ENCODE measurements at regions not wholly inside any gene's neighbourhood (a gene's known extent, or its start where the extent isn't known, plus 50 kb on each side); places are given as distances from the start of the nearest gene placed in this dataset.
"Not testable (repeated sequence)": the region's sequence is repeated elsewhere in the genome, so short reads cannot be mapped to it uniquely, and the experiment has no call there.

DNA sequence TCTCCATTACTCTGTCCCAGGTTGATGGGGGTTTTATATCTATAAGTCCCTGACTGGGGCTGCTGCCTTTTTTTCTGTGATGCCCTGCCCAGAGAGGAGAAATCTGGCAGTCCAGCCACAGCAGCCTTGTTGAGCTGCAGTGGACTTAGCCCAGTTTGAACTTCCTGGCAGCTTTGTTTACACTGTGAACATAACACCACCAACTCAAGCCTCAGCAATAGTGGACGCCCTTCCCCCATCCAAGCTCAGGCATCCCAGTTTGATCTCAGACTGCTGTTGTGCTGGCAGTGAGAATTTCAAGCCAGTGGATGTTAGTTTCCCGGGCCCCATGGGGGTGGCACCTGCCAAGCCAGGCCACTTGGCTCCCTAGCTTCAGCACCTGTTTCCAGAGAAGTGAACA, 298.5 kb upstream of the KDM5D start:
- DNase-seq (no peak), ATAC-seq (replicated peaks in 1 of 4) (no peak)
- Histone ChIP-seq H3K36me3 (ENCODE audit: control insufficient read depth in 2 of 2, extremely low read depth in 1 of 2, insufficient read depth in 1 of 2, low read length in 1 of 2) (no peaks in the 10 kb centered on the region), H3K9me3 (no peaks in the 10 kb centered on the region), H3K27me3 (replicated peaks in 1 of 2; ENCODE audit: control insufficient read depth in 2 of 2, extremely low read depth in 1 of 2, insufficient read depth in 2 of 2, low read length in 1 of 2) (no peaks in the 10 kb centered on the region), H3K4me3 (ENCODE audit: control insufficient read depth in 1 of 2, extremely low read depth in 1 of 2, low read length in 1 of 2) (no peak overlapping the region), H3K4me1 (ENCODE audit: control insufficient read depth in 1 of 2, extremely low read depth in 1 of 2, insufficient read depth in 2 of 2, low read length in 2 of 2) (no peaks in the 10 kb centered on the region), H3K27ac (ENCODE audit: low read length) (no peak overlapping the region)
- ChIA-PET CTCF (no interaction called here), POLR2A (no interaction called here)
- 20% methylated on average over 1 of the region's 2 CpGs for WGBS (ENCODE audit: insufficient coverage)
- no peaks in the 10 kb centered on the region for H3K27me3 Mint-ChIP-seq
- H3K27ac Mint-ChIP-seq: no peak overlapping the region
- no peak overlapping the region for H3K4me3 Mint-ChIP-seq
- no peaks in the 10 kb centered on the region for H3K36me3 Mint-ChIP-seq
- H3K4me1 Mint-ChIP-seq: no peaks in the 10 kb centered on the region
- no peaks in the 10 kb centered on the region for H3K9me3 Mint-ChIP-seq

- no peaks in the 10 kb centered on the region for H3K36me3 Mint-ChIP-seq
- no peak overlapping the region for H3K27ac Mint-ChIP-seq
- ATAC-seq (replicated peaks in 1 of 4) (no peak), DNase-seq (no peak)
- no peak overlapping the region for H3K4me3 ChIP-seq (ENCODE audit: control insufficient read depth in 1 of 2, extremely low read depth in 1 of 2, low read length in 1 of 2)
- H3K27me3 Mint-ChIP-seq: no peaks in the 10 kb centered on the region
- no CpG with 5 or more reads among the region's 5 CpGs for WGBS (ENCODE audit: insufficient coverage)
- ChIA-PET POLR2A (no interaction called here), CTCF (no interaction called here)
- no peaks in the 10 kb centered on the region for H3K4me1 ChIP-seq (ENCODE audit: control insufficient read depth in 1 of 2, extremely low read depth in 1 of 2, insufficient read depth in 2 of 2, low read length in 2 of 2)
- peaks cover 0 to 7% (median 0%) of the 10 kb centered on the region in 3 donors for H3K9me3 Mint-ChIP-seq
- H3K4me1 Mint-ChIP-seq: no peaks in the 10 kb centered on the region
- no peaks in the 10 kb centered on the region for H3K27me3 ChIP-seq (replicated peaks in 1 of 2; ENCODE audit: control insufficient read depth in 2 of 2, extremely low read depth in 1 of 2, insufficient read depth in 2 of 2, low read length in 1 of 2)
- no peak overlapping the region for H3K4me3 Mint-ChIP-seq
- no peaks in the 10 kb centered on the region for H3K36me3 ChIP-seq (ENCODE audit: control insufficient read depth in 2 of 2, extremely low read depth in 1 of 2, insufficient read depth in 1 of 2, low read length in 1 of 2)
- no peaks in the 10 kb centered on the region for H3K9me3 ChIP-seq
- no peak overlapping the region for H3K27ac ChIP-seq (ENCODE audit: low read length)
These were observed 281.1 kb upstream of the KDM5D start for GRCh38 chrY:20025676-20026075.

GRCh38 chrY:19993410-19993809, 248.9 kb upstream of the KDM5D start:
- H3K27ac ChIP-seq (ENCODE audit: low read length); H3K4me1 Mint-ChIP-seq; CTCF ChIA-PET; H3K4me1 ChIP-seq (ENCODE audit: control insufficient read depth in 1 of 2, extremely low read depth in 1 of 2, insufficient read depth in 2 of 2, low read length in 2 of 2); H3K4me3 Mint-ChIP-seq; H3K36me3 Mint-ChIP-seq; H3K9me3 Mint-ChIP-seq; POLR2A ChIA-PET; H3K36me3 ChIP-seq (ENCODE audit: control insufficient read depth in 2 of 2, extremely low read depth in 1 of 2, insufficient read depth in 1 of 2, low read length in 1 of 2); H3K9me3 ChIP-seq; H3K27ac Mint-ChIP-seq; H3K27me3 Mint-ChIP-seq; H3K27me3 ChIP-seq (replicated peaks in 1 of 2; ENCODE audit: control insufficient read depth in 2 of 2, extremely low read depth in 1 of 2, insufficient read depth in 2 of 2, low read length in 1 of 2); H3K4me3 ChIP-seq (ENCODE audit: control insufficient read depth in 1 of 2, extremely low read depth in 1 of 2, low read length in 1 of 2); ATAC-seq (replicated peaks in 1 of 4): not testable (repeated sequence)
- 8% methylated on average over 2 of the region's 6 CpGs for WGBS (ENCODE audit: insufficient coverage)
- peak in 11 of 35 experiments; percentile 0 to 25 (median 1) for DNase-seq

GRCh38 chrY:19973012-19973411, 228.5 kb upstream of the KDM5D start:
- no peak overlapping the region for H3K4me3 ChIP-seq (ENCODE audit: control insufficient read depth in 1 of 2, extremely low read depth in 1 of 2, low read length in 1 of 2)
- no peaks in the 10 kb centered on the region for H3K4me1 ChIP-seq (ENCODE audit: control insufficient read depth in 1 of 2, extremely low read depth in 1 of 2, insufficient read depth in 2 of 2, low read length in 2 of 2)
- H3K9me3 Mint-ChIP-seq: no peaks in the 10 kb centered on the region
- no peaks in the 10 kb centered on the region for H3K36me3 Mint-ChIP-seq
- no peak overlapping the region for H3K27ac ChIP-seq (ENCODE audit: low read length)
- ATAC-seq (replicated peaks in 1 of 4) (no peak), DNase-seq (no peak)
- H3K27ac Mint-ChIP-seq: no peak overlapping the region
- H3K4me3 Mint-ChIP-seq: no peak overlapping the region
- H3K36me3 ChIP-seq (ENCODE audit: control insufficient read depth in 2 of 2, extremely low read depth in 1 of 2, insufficient read depth in 1 of 2, low read length in 1 of 2): no peaks in the 10 kb centered on the region
- no peaks in the 10 kb centered on the region for H3K27me3 Mint-ChIP-seq
- H3K9me3 ChIP-seq: no peaks in the 10 kb centered on the region
- WGBS (ENCODE audit: insufficient coverage): no CpG with 5 or more reads among the region's 3 CpGs
- no peaks in the 10 kb centered on the region for H3K27me3 ChIP-seq (replicated peaks in 1 of 2; ENCODE audit: control insufficient read depth in 2 of 2, extremely low read depth in 1 of 2, insufficient read depth in 2 of 2, low read length in 1 of 2)
- POLR2A ChIA-PET: no interaction called here
- H3K4me1 Mint-ChIP-seq: no peaks in the 10 kb centered on the region
- CTCF ChIA-PET: no interaction called here

DNA sequence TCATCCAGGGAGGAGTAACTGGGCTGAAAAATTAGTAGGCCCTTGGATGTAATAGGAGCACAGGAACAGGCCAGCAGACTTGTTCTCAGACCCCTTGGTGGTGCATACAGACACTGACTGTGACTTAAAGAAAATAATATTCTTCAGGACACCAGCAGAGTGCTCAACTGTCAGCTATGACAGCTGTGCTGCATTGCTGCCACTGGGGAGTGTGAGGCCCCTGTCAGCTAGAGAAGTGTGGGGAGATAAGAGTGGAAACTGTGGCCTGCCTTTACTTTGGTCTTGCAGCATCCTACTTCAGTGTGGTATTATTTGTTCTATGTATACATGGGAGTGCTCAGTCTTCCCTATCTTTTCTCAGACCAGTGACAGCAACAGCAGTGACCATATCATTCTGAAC, 203.2 kb upstream of the KDM5D start:
- Histone ChIP-seq H3K27me3 (replicated peaks in 1 of 2; ENCODE audit: control insufficient read depth in 2 of 2, extremely low read depth in 1 of 2, insufficient read depth in 2 of 2, low read length in 1 of 2) (no peaks in the 10 kb centered on the region), H3K4me3 (ENCODE audit: control insufficient read depth in 1 of 2, extremely low read depth in 1 of 2, low read length in 1 of 2) (no peak overlapping the region), H3K27ac (ENCODE audit: low read length) (no peak overlapping the region), H3K36me3 (ENCODE audit: control insufficient read depth in 2 of 2, extremely low read depth in 1 of 2, insufficient read depth in 1 of 2, low read length in 1 of 2) (no peaks in the 10 kb centered on the region), H3K9me3 (no peaks in the 10 kb centered on the region), H3K4me1 (ENCODE audit: control insufficient read depth in 1 of 2, extremely low read depth in 1 of 2, insufficient read depth in 2 of 2, low read length in 2 of 2) (no peaks in the 10 kb centered on the region)
- Mint-ChIP-seq H3K27ac (no peak overlapping the region), H3K4me3 (no peak overlapping the region), H3K9me3 (peaks cover 0 to 4% (median 0%) of the 10 kb centered on the region in 3 donors), H3K36me3 (no peaks in the 10 kb centered on the region), H3K27me3 (no peaks in the 10 kb centered on the region), H3K4me1 (no peaks in the 10 kb centered on the region)
- DNase-seq (no peak), ATAC-seq (replicated peaks in 1 of 4) (no peak)
- CTCF ChIA-PET: no interaction called here
- POLR2A ChIA-PET: no interaction called here

DNA sequence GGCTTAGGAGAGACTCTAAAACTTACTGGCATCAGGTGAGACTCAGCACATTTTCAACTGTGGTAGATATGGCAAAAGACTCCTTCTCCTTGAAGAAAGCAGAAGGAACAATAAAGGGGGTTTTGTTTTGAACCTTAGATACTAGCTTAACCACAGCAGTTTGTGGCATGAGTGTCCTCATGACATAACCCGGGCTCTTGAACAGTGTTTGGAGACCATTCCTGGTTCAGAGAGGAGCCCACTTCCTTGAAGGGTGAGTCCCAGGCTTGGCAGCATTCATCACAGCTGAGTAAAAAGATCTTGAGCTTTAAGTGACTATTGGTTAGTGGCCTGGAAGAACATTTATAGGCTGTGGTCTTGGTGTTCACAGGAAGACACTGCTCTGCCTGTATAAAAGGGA, 154.5 kb upstream of the KDM5D start:
- Histone ChIP-seq H3K27me3 (replicated peaks in 1 of 2; ENCODE audit: control insufficient read depth in 2 of 2, extremely low read depth in 1 of 2, insufficient read depth in 2 of 2, low read length in 1 of 2) (no peaks in the 10 kb centered on the region), H3K27ac (ENCODE audit: low read length) (no peak overlapping the region), H3K36me3 (ENCODE audit: control insufficient read depth in 2 of 2, extremely low read depth in 1 of 2, insufficient read depth in 1 of 2, low read length in 1 of 2) (no peaks in the 10 kb centered on the region), H3K4me3 (ENCODE audit: control insufficient read depth in 1 of 2, extremely low read depth in 1 of 2, low read length in 1 of 2) (no peak overlapping the region), H3K4me1 (ENCODE audit: control insufficient read depth in 1 of 2, extremely low read depth in 1 of 2, insufficient read depth in 2 of 2, low read length in 2 of 2) (no peaks in the 10 kb centered on the region), H3K9me3 (no peaks in the 10 kb centered on the region)
- WGBS (ENCODE audit: insufficient coverage): no CpG with 5 or more reads among the region's 1 CpG
- H3K36me3 Mint-ChIP-seq: no peaks in the 10 kb centered on the region
- DNase-seq: no peak
- H3K27ac Mint-ChIP-seq: no peak overlapping the region
- H3K4me1 Mint-ChIP-seq: no peaks in the 10 kb centered on the region
- no peak for ATAC-seq (replicated peaks in 1 of 4)
- peaks cover 0 to 6% (median 0%) of the 10 kb centered on the region in 3 donors for H3K9me3 Mint-ChIP-seq
- H3K4me3 Mint-ChIP-seq: no peak overlapping the region
- ChIA-PET POLR2A (no interaction called here), CTCF (no interaction called here)
- peaks cover 0 to 13% of the 10 kb centered on the region in 2 donors for H3K27me3 Mint-ChIP-seq

DNA sequence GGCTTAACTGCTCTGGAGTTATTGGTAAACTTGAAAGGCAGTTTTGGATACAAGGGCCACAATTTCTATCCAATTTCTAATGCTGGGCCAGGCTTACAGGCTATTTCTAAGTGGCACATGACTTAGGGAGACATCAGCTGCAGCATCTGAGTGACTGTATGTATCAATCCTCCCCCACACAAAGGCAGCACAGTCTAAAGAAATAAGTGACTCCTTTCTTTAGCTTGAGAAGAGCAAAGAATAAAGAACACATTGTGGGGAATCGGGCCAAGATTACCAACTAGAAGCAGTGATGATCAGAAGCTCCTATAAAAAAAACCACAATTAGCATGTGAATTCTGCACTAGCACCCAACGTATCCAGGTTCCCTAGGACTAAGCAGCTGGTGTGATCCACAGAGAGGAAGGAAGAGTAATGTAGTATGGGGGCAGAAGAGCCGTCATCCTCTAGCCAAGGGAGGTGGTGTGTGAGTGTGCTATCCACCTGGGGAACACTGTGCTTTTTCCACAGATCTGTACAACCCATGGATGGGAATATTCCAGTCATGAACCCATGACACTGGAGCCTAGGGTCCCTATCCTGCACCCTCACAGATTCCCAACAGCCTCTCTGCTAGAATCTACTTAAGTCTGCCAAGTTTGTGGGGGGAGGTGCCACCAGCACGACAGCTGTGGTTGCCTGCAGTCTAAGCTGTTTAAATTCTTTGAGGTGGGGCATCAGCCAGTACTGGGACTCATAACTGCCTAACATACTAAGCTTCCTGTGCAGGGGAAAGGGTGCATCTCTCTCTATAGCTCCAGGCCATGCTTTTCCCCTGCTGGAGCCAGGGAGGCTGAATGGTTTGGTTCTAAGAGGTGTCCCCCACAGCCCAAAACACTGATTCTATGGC, 147.8 kb upstream of the KDM5D start:
- no peak for ATAC-seq (replicated peaks in 1 of 4)
- Histone ChIP-seq H3K27ac (ENCODE audit: low read length) (no peak overlapping the region), H3K27me3 (replicated peaks in 1 of 2; ENCODE audit: control insufficient read depth in 2 of 2, extremely low read depth in 1 of 2, insufficient read depth in 2 of 2, low read length in 1 of 2) (peaks cover 0 to 8% of the 10 kb centered on the region in 2 experiments), H3K4me1 (ENCODE audit: control insufficient read depth in 1 of 2, extremely low read depth in 1 of 2, insufficient read depth in 2 of 2, low read length in 2 of 2) (no peaks in the 10 kb centered on the region), H3K9me3 (no peaks in the 10 kb centered on the region), H3K4me3 (ENCODE audit: control insufficient read depth in 1 of 2, extremely low read depth in 1 of 2, low read length in 1 of 2) (no peak overlapping the region), H3K36me3 (ENCODE audit: control insufficient read depth in 2 of 2, extremely low read depth in 1 of 2, insufficient read depth in 1 of 2, low read length in 1 of 2) (no peaks in the 10 kb centered on the region)
- CTCF ChIA-PET: no interaction called here
- H3K36me3 Mint-ChIP-seq: no peaks in the 10 kb centered on the region
- no peaks in the 10 kb centered on the region for H3K4me1 Mint-ChIP-seq
- POLR2A ChIA-PET: no interaction called here
- H3K27ac Mint-ChIP-seq: no peak overlapping the region
- WGBS (ENCODE audit: insufficient coverage): 20% methylated on average over 1 of the region's 4 CpGs
- H3K4me3 Mint-ChIP-seq: no peak overlapping the region
- H3K9me3 Mint-ChIP-seq: no peaks in the 10 kb centered on the region
- H3K27me3 Mint-ChIP-seq: peaks cover 0 to 17% of the 10 kb centered on the region in 2 donors
- DNase-seq: no peak

All from T-cell (primary cell).